Right lobe of liver (tissue), 6 donors: ENCODE measurements at regions not wholly inside any gene's neighbourhood (a gene's known extent, or its start where the extent isn't known, plus 50 kb on each side); places are given as distances from the start of the nearest gene placed in this dataset.

ENCODE experiments used
- ATAC-seq, 4 donors: fragments of 200-7000 bp; cut with Tn5 transposase; one replicate each; pipeline ENCODE4 v1.9.1; 2020; ENCODE audit warnings: mild to moderate bottlenecking in 4 of 4, moderate library complexity in 4 of 4
- DNase-seq, 3 donors: peaks; one replicate each; pipeline ENCODE4 v3.0.0-alpha.2; 2020
- H3K27ac ChIP-seq, 3 donors: fragments of 200-600 bp; one replicate each; pipeline ENCODE4 v1.8.0; 2022
- H3K27me3 ChIP-seq, 2 donors: fragments of 200-600 bp; one replicate each; pipeline ENCODE4 v1.8.0; 2022
- H3K36me3 ChIP-seq, 4 donors: fragments of 200-600 bp; sonication (generic) in 1 of 4; one replicate each; pipeline versions ENCODE4 v1.5.1 to v1.8.0; 2017 to 2022; ENCODE audit warnings: control low read depth in 1 of 4
- H3K4me1 ChIP-seq, 4 donors: fragments of 200-600 bp; sonication (generic) in 1 of 4; one replicate each; pipeline versions ENCODE4 v1.5.1 to v1.8.0; 2017 to 2022; ENCODE audit warnings: control low read depth in 1 of 4
- H3K4me3 ChIP-seq, 3 donors: fragments of 200-600 bp; one replicate each; pipeline ENCODE4 v1.8.0; 2022
- H3K9me3 ChIP-seq, 4 donors: fragments of 200-600 bp; sonication (generic) in 1 of 4; one replicate each; pipeline versions ENCODE4 v1.5.1 to v1.8.0; 2017 to 2022; ENCODE audit warnings: control low read depth in 1 of 4
- POLR2A ChIP-seq: fragments of 450-650 bp; IDR thresholded peaks from one replicate; pipeline ENCODE4 v1.6.1; 2017; ENCODE audit warnings: antibody characterized with exemption, mild to moderate bottlenecking
- WGBS: methylation state at CpG from one replicate; pipeline ENCODE4 v1.1.6; 2018; ENCODE audit warnings: low coverage, low lambda C conversion rate; ENCODE audit not compliant: insufficient coverage; ENCODE audit errors: missing lambda C conversion rate; 5-methylcytosine and 5-hydroxymethylcytosine counted together
- intact Hi-C, 2 donors: fragments of 100-400 bp; cut with DNase I; formaldehyde crosslinking; loops; one replicate each; pipeline versions ENCODE4 v1.11.2 to v1.14.1; 2022
- TF ChIP-seq, protein P1 (sequence below), 4 donors: fragments of 200-600 bp in 3 of 4; fragments of 450-650 bp in 1 of 4; IDR thresholded peaks; one replicate each; pipeline versions ENCODE4 v1.5.1 to v1.8.0; 2016 to 2022; ENCODE audit warnings: antibody characterized with exemption in 4 of 4, mild to moderate bottlenecking in 2 of 4
- donor health status: DM: no; HTN: yes; CAD: no.
- donor health status: DM: no; HTN: no; CAD: no.
- donor health status: DM: no; HTN: no; CAD: no.
- donor health status: DM: no; HTN: yes; CAD: no.
- donor health status: DM: no; HTN: yes; CAD: no.

- ATAC-seq (no peak), DNase-seq (no peak)
- no peaks in the 10 kb centered on the region for H3K9me3 ChIP-seq
- H3K27ac ChIP-seq: no peak overlapping the region
- intact Hi-C loops: no loop called here
- no peaks in the 10 kb centered on the region for H3K27me3 ChIP-seq
- no peak for TF ChIP-seq POLR2A
- TF ChIP-seq, protein P1, sequence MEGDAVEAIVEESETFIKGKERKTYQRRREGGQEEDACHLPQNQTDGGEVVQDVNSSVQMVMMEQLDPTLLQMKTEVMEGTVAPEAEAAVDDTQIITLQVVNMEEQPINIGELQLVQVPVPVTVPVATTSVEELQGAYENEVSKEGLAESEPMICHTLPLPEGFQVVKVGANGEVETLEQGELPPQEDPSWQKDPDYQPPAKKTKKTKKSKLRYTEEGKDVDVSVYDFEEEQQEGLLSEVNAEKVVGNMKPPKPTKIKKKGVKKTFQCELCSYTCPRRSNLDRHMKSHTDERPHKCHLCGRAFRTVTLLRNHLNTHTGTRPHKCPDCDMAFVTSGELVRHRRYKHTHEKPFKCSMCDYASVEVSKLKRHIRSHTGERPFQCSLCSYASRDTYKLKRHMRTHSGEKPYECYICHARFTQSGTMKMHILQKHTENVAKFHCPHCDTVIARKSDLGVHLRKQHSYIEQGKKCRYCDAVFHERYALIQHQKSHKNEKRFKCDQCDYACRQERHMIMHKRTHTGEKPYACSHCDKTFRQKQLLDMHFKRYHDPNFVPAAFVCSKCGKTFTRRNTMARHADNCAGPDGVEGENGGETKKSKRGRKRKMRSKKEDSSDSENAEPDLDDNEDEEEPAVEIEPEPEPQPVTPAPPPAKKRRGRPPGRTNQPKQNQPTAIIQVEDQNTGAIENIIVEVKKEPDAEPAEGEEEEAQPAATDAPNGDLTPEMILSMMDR (IDR thresholded peaks at IDR 0.05): no peak
- H3K36me3 ChIP-seq: no peaks in the 10 kb centered on the region
- H3K4me1 ChIP-seq: no peaks in the 10 kb centered on the region
- no peak overlapping the region for H3K4me3 ChIP-seq
- WGBS: 70% methylated on average over 2 of the region's 7 CpGs
Measured at GRCh38 chr16:5838071-5838470, 740.5 kb upstream of the EEF2KMT start.

DNA sequence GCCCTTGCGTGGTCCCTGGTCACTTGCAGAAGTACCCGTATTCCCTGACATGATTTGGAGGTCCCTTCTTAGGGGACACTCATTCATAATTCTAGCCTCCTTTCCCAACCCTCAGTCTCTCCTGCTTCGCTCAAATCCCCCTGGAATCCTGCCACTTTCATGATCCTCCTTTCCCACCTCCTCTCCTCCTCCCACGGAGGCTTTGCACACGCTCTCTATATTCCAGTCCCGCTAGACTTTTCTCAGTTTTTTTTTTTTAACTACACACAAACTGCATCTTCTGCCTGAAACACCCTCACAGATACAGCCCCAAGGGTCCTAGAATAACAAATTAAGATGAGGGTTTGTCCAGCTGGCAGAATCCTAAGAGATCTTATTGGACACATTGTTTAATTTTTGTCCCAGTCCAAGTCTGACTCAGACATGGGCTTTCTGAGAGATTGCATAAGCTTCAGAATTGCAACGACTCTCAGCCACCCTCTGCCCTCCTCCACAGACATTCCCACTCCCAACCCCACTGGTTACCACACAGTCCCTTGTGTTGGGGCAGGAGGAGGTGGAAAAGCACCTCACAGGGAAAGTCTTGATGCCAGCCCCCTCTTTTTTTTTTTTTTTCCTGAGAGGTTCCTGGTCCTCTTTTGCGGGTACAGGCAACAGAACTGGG lies 739.5 kb upstream of the EEF2KMT start:
- no peak for TF ChIP-seq POLR2A
- TF ChIP-seq, protein P1 (IDR thresholded peaks at IDR 0.05): no peak
- no peak overlapping the region for H3K27ac ChIP-seq

GRCh38 chr16:5835876-5836275 lies 738.3 kb upstream of the EEF2KMT start:
- H3K4me3 ChIP-seq: no peak overlapping the region
- H3K27ac ChIP-seq: no peak overlapping the region
- DNase-seq: no peak
- no peak for TF ChIP-seq POLR2A
- TF ChIP-seq, protein P1 (IDR thresholded peaks at IDR 0.05): no peak
- WGBS: 37% methylated on average over 6 of the region's 8 CpGs
- no peaks in the 10 kb centered on the region for H3K4me1 ChIP-seq
- no peak for ATAC-seq
- H3K36me3 ChIP-seq: no peaks in the 10 kb centered on the region
- intact Hi-C loops: no loop called here
- no peaks in the 10 kb centered on the region for H3K9me3 ChIP-seq
- H3K27me3 ChIP-seq: no peaks in the 10 kb centered on the region

More for the DNA sequence above, 739.5 kb upstream of the EEF2KMT start:
- Histone ChIP-seq H3K4me3 (no peak overlapping the region), H3K27me3 (no peaks in the 10 kb centered on the region), H3K9me3 (no peaks in the 10 kb centered on the region), H3K36me3 (no peaks in the 10 kb centered on the region), H3K4me1 (no peaks in the 10 kb centered on the region)
- ATAC-seq (no peak), DNase-seq (no peak)
- 53% methylated on average over 7 of the region's 8 CpGs for WGBS
- intact Hi-C loops: no loop called here

DNA sequence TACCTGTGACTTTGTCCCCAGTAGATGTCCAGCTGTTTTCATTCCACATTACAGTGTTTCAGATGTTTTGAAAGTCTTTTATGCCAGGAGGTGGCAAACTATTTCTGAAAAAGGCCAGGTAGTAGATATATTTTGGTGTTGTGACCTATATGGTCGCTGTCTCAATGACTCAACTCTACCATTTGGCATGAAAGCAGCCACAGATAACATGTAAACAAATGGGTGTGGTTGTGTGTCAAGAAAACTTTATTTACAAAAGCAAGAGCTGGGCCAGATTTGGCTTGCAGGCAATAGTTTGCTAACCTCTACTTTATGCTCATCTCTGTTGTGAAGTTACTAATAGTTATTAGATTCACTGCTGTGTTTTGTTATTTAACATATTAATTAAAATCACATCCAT lies 728.7 kb upstream of the EEF2KMT start:
- H3K36me3 ChIP-seq: no peaks in the 10 kb centered on the region
- no peak for ATAC-seq

More for the DNA sequence above, 728.7 kb upstream of the EEF2KMT start:
- Histone ChIP-seq H3K4me1 (no peaks in the 10 kb centered on the region), H3K4me3 (no peak overlapping the region), H3K27ac (no peak overlapping the region), H3K9me3 (no peaks in the 10 kb centered on the region), H3K27me3 (no peaks in the 10 kb centered on the region)
- DNase-seq: no peak
- TF ChIP-seq, protein P1 (IDR thresholded peaks at IDR 0.05): no peak
- TF ChIP-seq POLR2A: no peak
- intact Hi-C loops: no loop called here
- 54% methylated on average over 1 of the region's 1 CpG for WGBS
